ENCODE measurements at regions not wholly inside any gene's neighbourhood (a gene's known extent, or its start where the extent isn't known, plus 50 kb on each side); places are given as distances from the start of the nearest gene placed in this dataset.

- H3K9me3 ChIP-seq (replicated peaks in 1 of 2; ENCODE audit: control insufficient read depth in 2 of 2, insufficient read depth in 1 of 2, low read depth in 1 of 2, low read length in 2 of 2): peaks cover 0 to 2% of the 10 kb centered on the region in 2 donors
- no peak overlapping the region for H2BK5ac ChIP-seq (ENCODE audit: low read length)
- no peak overlapping the region for H3K23ac ChIP-seq (ENCODE audit: low read depth, low read length, poor library complexity)
- no peak overlapping the region for H3K27ac ChIP-seq (replicated peaks; ENCODE audit: low read length)
- H3K9ac ChIP-seq (ENCODE audit: low read depth, low read length, poor library complexity): no peak overlapping the region
- H3K14ac ChIP-seq (ENCODE audit: low read length): no peak overlapping the region
- WGBS, 2 donors (ENCODE audit: extremely low coverage in 2 of 2, insufficient read length in 2 of 2, insufficient replicate concordance in 1 of 2): no CpG with 5 or more reads among the region's 3 CpGs
- H3K36me3 ChIP-seq (replicated peaks in 1 of 2; ENCODE audit: control insufficient read depth in 2 of 2, insufficient read depth in 2 of 2, low read length in 2 of 2): no peaks in the 10 kb centered on the region
- DNase-seq (ENCODE audit: low spot score): no peak
- no peak overlapping the region for H3K4me2 ChIP-seq (ENCODE audit: insufficient read depth, low read length, poor library complexity, severe bottlenecking)
- no peak overlapping the region for H3K4ac ChIP-seq (ENCODE audit: low read length)
- H3K18ac ChIP-seq (ENCODE audit: low read length): no peak overlapping the region
- H2AK5ac ChIP-seq (ENCODE audit: low read depth, low read length): no peak overlapping the region
- no peak overlapping the region for H2AFZ ChIP-seq (ENCODE audit: low read length)
- no peak overlapping the region for H4K8ac ChIP-seq (ENCODE audit: low read depth, low read length)
- H3K4me3 ChIP-seq (ENCODE audit: low read length in 2 of 2): no peak overlapping the region
- no peak overlapping the region for H2BK15ac ChIP-seq (ENCODE audit: low read length)
- no peaks in the 10 kb centered on the region for H3K79me1 ChIP-seq (ENCODE audit: low read depth, low read length)
- H2BK120ac ChIP-seq (ENCODE audit: low read depth, low read length): no peak overlapping the region
- no peak overlapping the region for H4K91ac ChIP-seq (ENCODE audit: low read depth, low read length, poor library complexity)
- no peaks in the 10 kb centered on the region for H3K4me1 ChIP-seq (ENCODE audit: control insufficient read depth in 2 of 2, insufficient read depth in 1 of 2, low read depth in 1 of 2, low read length in 2 of 2)
- no peaks in the 10 kb centered on the region for H3K27me3 ChIP-seq (ENCODE audit: control insufficient read depth in 3 of 3, insufficient read depth in 3 of 3, low read depth in 1 of 3, low read length in 3 of 3)
- H2BK12ac ChIP-seq (ENCODE audit: low read length): no peak overlapping the region
Observed at GRCh38 chr9:1676771-1677170, 338.4 kb upstream of the SMARCA2 start.

DNA sequence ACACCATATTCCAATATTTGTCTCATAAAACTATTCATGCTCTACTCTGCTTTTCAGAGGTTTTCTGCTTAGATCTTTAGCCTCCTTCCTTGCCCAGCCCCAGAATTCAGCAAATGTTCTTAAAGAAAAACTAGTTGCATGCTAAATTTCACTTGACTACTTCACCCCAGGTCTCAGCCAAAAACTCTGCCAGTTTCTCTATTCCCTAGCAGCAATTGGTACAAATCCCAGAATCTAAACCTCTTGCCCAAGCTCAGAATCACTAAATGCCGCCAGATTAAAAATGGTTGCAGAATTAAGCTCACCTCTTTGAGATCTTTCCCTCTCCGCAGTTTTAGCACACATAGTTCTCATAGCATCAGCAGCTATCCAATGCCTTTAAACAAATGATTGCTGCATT is 331.2 kb upstream of the SMARCA2 start:
- no peak overlapping the region for H3K14ac ChIP-seq (ENCODE audit: low read length)
- no peak overlapping the region for H4K8ac ChIP-seq (ENCODE audit: low read depth, low read length)
- H2AK5ac ChIP-seq (ENCODE audit: low read depth, low read length): no peak overlapping the region
- H3K9me3 ChIP-seq (replicated peaks in 1 of 2; ENCODE audit: control insufficient read depth in 2 of 2, insufficient read depth in 1 of 2, low read depth in 1 of 2, low read length in 2 of 2): peaks cover 0 to 4% of the 10 kb centered on the region in 2 donors
- H2BK12ac ChIP-seq (ENCODE audit: low read length): no peak overlapping the region
- no peaks in the 10 kb centered on the region for H3K27me3 ChIP-seq (ENCODE audit: control insufficient read depth in 3 of 3, insufficient read depth in 3 of 3, low read depth in 1 of 3, low read length in 3 of 3)
- H2BK5ac ChIP-seq (ENCODE audit: low read length): no peak overlapping the region
- no peak overlapping the region for H2AFZ ChIP-seq (ENCODE audit: low read length)
- no peak overlapping the region for H3K9ac ChIP-seq (ENCODE audit: low read depth, low read length, poor library complexity)
- no peak overlapping the region for H3K18ac ChIP-seq (ENCODE audit: low read length)
- WGBS, 2 donors (ENCODE audit: extremely low coverage in 2 of 2, insufficient read length in 2 of 2, insufficient replicate concordance in 1 of 2): no CpG with 5 or more reads among the region's 2 CpGs
- H2BK15ac ChIP-seq (ENCODE audit: low read length): no peak overlapping the region
- no peak for DNase-seq (ENCODE audit: low spot score)
- no peak overlapping the region for H4K91ac ChIP-seq (ENCODE audit: low read depth, low read length, poor library complexity)
- H3K79me1 ChIP-seq (ENCODE audit: low read depth, low read length): no peaks in the 10 kb centered on the region
- H3K23ac ChIP-seq (ENCODE audit: low read depth, low read length, poor library complexity): no peak overlapping the region
- no peak overlapping the region for H3K4me2 ChIP-seq (ENCODE audit: insufficient read depth, low read length, poor library complexity, severe bottlenecking)
- no peak overlapping the region for H3K4me3 ChIP-seq (ENCODE audit: low read length in 2 of 2)
- no peaks in the 10 kb centered on the region for H3K36me3 ChIP-seq (replicated peaks in 1 of 2; ENCODE audit: control insufficient read depth in 2 of 2, insufficient read depth in 2 of 2, low read length in 2 of 2)
- H3K4me1 ChIP-seq (ENCODE audit: control insufficient read depth in 2 of 2, insufficient read depth in 1 of 2, low read depth in 1 of 2, low read length in 2 of 2): no peaks in the 10 kb centered on the region
- H2BK120ac ChIP-seq (ENCODE audit: low read depth, low read length): no peak overlapping the region
- H3K27ac ChIP-seq (replicated peaks; ENCODE audit: low read length): no peak overlapping the region
- H3K4ac ChIP-seq (ENCODE audit: low read length): no peak overlapping the region

- Histone ChIP-seq H2BK120ac (ENCODE audit: low read depth, low read length) (no peak overlapping the region), H3K9ac (ENCODE audit: low read depth, low read length, poor library complexity) (no peak overlapping the region), H3K4ac (ENCODE audit: low read length) (no peak overlapping the region), H4K8ac (ENCODE audit: low read depth, low read length) (no peak overlapping the region), H3K4me1 (ENCODE audit: control insufficient read depth in 2 of 2, insufficient read depth in 1 of 2, low read depth in 1 of 2, low read length in 2 of 2) (no peaks in the 10 kb centered on the region), H3K18ac (ENCODE audit: low read length) (no peak overlapping the region), H2AFZ (ENCODE audit: low read length) (no peak overlapping the region), H3K36me3 (replicated peaks in 1 of 2; ENCODE audit: control insufficient read depth in 2 of 2, insufficient read depth in 2 of 2, low read length in 2 of 2) (no peaks in the 10 kb centered on the region), H3K9me3 (replicated peaks in 1 of 2; ENCODE audit: control insufficient read depth in 2 of 2, insufficient read depth in 1 of 2, low read depth in 1 of 2, low read length in 2 of 2) (no peaks in the 10 kb centered on the region), H3K14ac (ENCODE audit: low read length) (no peak overlapping the region), H2AK5ac (ENCODE audit: low read depth, low read length) (no peak overlapping the region), H2BK12ac (ENCODE audit: low read length) (no peak overlapping the region), H2BK5ac (ENCODE audit: low read length) (no peak overlapping the region), H3K23ac (ENCODE audit: low read depth, low read length, poor library complexity) (no peak overlapping the region), H3K4me3 (ENCODE audit: low read length in 2 of 2) (no peak overlapping the region), H3K79me1 (ENCODE audit: low read depth, low read length) (no peaks in the 10 kb centered on the region), H2BK15ac (ENCODE audit: low read length) (no peak overlapping the region), H3K27ac (replicated peaks; ENCODE audit: low read length) (no peak overlapping the region), H3K27me3 (ENCODE audit: control insufficient read depth in 3 of 3, insufficient read depth in 3 of 3, low read depth in 1 of 3, low read length in 3 of 3) (no peaks in the 10 kb centered on the region), H3K4me2 (ENCODE audit: insufficient read depth, low read length, poor library complexity, severe bottlenecking) (no peak overlapping the region), H4K91ac (ENCODE audit: low read depth, low read length, poor library complexity) (no peak overlapping the region)
- DNase-seq (ENCODE audit: low spot score): no peak
- no CpG with 5 or more reads among the region's 5 CpGs for WGBS, 2 donors (ENCODE audit: extremely low coverage in 2 of 2, insufficient read length in 2 of 2, insufficient replicate concordance in 1 of 2)
Observed at GRCh38 chr9:1698991-1699390, 316.2 kb upstream of the SMARCA2 start.

- Histone ChIP-seq H3K27ac (replicated peaks; ENCODE audit: low read length) (no peak overlapping the region), H3K23ac (ENCODE audit: low read depth, low read length, poor library complexity) (no peak overlapping the region), H3K4me1 (ENCODE audit: control insufficient read depth in 2 of 2, insufficient read depth in 1 of 2, low read depth in 1 of 2, low read length in 2 of 2) (no peaks in the 10 kb centered on the region), H3K79me1 (ENCODE audit: low read depth, low read length) (no peaks in the 10 kb centered on the region), H4K91ac (ENCODE audit: low read depth, low read length, poor library complexity) (no peak overlapping the region), H4K8ac (ENCODE audit: low read depth, low read length) (no peak overlapping the region), H2BK12ac (ENCODE audit: low read length) (no peak overlapping the region), H2AK5ac (ENCODE audit: low read depth, low read length) (no peak overlapping the region), H2AFZ (ENCODE audit: low read length) (no peak overlapping the region), H3K4me2 (ENCODE audit: insufficient read depth, low read length, poor library complexity, severe bottlenecking) (no peak overlapping the region), H3K18ac (ENCODE audit: low read length) (no peak overlapping the region), H2BK120ac (ENCODE audit: low read depth, low read length) (no peak overlapping the region), H3K27me3 (ENCODE audit: control insufficient read depth in 3 of 3, insufficient read depth in 3 of 3, low read depth in 1 of 3, low read length in 3 of 3) (no peaks in the 10 kb centered on the region), H3K4ac (ENCODE audit: low read length) (no peak overlapping the region), H3K14ac (ENCODE audit: low read length) (no peak overlapping the region), H3K36me3 (replicated peaks in 1 of 2; ENCODE audit: control insufficient read depth in 2 of 2, insufficient read depth in 2 of 2, low read length in 2 of 2) (no peaks in the 10 kb centered on the region), H3K9me3 (replicated peaks in 1 of 2; ENCODE audit: control insufficient read depth in 2 of 2, insufficient read depth in 1 of 2, low read depth in 1 of 2, low read length in 2 of 2) (no peaks in the 10 kb centered on the region), H2BK5ac (ENCODE audit: low read length) (no peak overlapping the region), H3K9ac (ENCODE audit: low read depth, low read length, poor library complexity) (no peak overlapping the region), H2BK15ac (ENCODE audit: low read length) (no peak overlapping the region), H3K4me3 (ENCODE audit: low read length in 2 of 2) (no peak overlapping the region)
- no peak for DNase-seq (ENCODE audit: low spot score)
- no CpG with 5 or more reads among the region's 2 CpGs for WGBS, 2 donors (ENCODE audit: extremely low coverage in 2 of 2, insufficient read length in 2 of 2, insufficient replicate concordance in 1 of 2)
Observed at GRCh38 chr9:1701113-1701512, 314.0 kb upstream of the SMARCA2 start.

Measured in neuronal stem cell (in vitro differentiated cells).